ENCODE measurements at regions not wholly inside any gene's neighbourhood (a gene's known extent, or its start where the extent isn't known, plus 50 kb on each side); places are given as distances from the start of the nearest gene placed in this dataset.
"Not testable (repeated sequence)": the region's sequence is repeated elsewhere in the genome, so short reads cannot be mapped to it uniquely, and the experiment has no call there.

- DNase-seq (ENCODE audit: low read depth): no peak
These were observed 119.6 kb upstream of the BRWD3 start for GRCh38 chrX:80929251-80929650.

DNA sequence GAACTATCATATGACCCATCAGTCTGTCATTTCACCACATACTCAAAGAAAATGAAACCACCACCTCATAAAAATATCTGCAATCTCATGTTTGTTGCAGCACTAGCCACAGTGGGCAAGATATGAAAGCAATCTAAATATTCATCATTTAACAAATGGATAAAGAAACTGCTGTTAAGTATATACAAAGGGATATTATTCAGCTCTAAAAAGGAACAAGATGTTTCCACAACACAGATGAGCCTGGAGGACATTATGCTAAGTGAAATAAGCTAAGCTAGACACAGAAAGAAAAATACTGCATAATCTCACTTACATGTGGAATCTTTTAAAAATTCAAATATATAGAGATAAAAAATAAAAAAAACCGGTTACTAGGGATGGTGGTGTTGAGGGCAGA is 108.2 kb upstream of the BRWD3 start:
- DNase-seq (ENCODE audit: low read depth): no peak

DNA sequence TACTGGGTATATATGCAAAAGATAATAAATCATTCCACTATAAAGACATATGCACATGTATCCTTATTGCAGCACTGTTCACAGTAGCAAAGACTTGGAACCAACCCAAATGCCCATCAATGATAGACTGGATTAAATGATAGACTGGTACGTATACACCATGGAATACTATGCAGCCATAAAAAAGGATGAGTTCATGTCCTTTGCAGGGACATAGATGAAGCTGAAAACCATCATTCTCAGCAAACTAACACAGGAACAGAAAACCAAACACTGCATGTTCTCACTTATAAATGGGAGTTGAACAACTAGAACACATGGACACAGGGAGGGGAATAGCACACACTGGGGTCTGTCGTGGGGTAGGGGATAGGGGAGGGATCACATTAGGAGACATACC is 102.7 kb upstream of the BRWD3 start:
- not testable (repeated sequence) for DNase-seq (ENCODE audit: low read depth)

GRCh38 chrX:80879916-80880315 is 70.2 kb upstream of the BRWD3 start:
- DNase-seq (ENCODE audit: low read depth): peak; percentile 54

GRCh38 chrX:80879143-80879542 is 69.5 kb upstream of the BRWD3 start:
- peak; percentile 23 for DNase-seq (ENCODE audit: low read depth)

DNA sequence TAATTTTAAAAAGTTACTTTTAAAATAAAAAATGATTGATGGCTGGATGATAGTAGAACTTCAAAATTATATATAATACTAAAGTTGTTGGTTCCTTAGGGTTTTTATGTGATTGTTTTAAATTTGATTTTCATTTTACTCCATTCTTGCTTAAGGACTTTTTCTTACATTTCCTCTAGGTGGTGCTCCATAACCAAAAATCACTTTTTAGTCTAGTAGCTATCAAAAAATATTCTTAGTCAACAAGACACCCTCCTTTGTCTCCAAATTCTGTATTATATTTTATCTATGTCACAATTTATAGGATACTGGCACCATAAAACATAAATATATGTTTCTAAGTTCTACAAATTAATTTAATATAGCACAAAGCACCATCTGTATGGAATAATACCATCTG is 67.2 kb upstream of the BRWD3 start:
- DNase-seq (ENCODE audit: low read depth): peak; percentile 55
